GM23338 (cell line): ENCODE measurements at regions not wholly inside any gene's neighbourhood (a gene's known extent, or its start where the extent isn't known, plus 50 kb on each side); places are given as distances from the start of the nearest gene placed in this dataset.

Experiments
- ATAC-seq: fragments of 200-7000 bp; cut with Tn5 transposase; 3 replicates; pipeline ENCODE4 v1.9.1; 2020
- DNase-seq: peaks from one replicate; pipeline ENCODE4 v3.0.0-alpha.2; 2015; ENCODE audit warnings: low spot score
- H2AFZ ChIP-seq: fragments of 200-600 bp; sonication (generic); 2 replicates; pipeline ENCODE4 v1.8.0; 2016; ENCODE audit warnings: antibody characterized with exemption, mild to moderate bottlenecking, moderate library complexity
- H3F3A ChIP-seq: fragments of 200-600 bp; sonication (generic); replicated peaks from 2 replicates; pipeline ENCODE4 v1.8.0; 2017; ENCODE audit warnings: antibody characterized with exemption, mixed run types, low read depth
- H3K27ac ChIP-seq: fragments of 200-600 bp; sonication (generic); 2 replicates; pipeline ENCODE4 v1.6.1; 2016; ENCODE audit warnings: low read depth
- H3K27me3 ChIP-seq: fragments of 200-600 bp; sonication (generic); 2 replicates; pipeline ENCODE4 v1.8.0; 2016; ENCODE audit warnings: mild to moderate bottlenecking, mixed run types, moderate library complexity; ENCODE audit not compliant: insufficient read depth
- H3K36me3 ChIP-seq: fragments of 200-600 bp; sonication (generic); 2 replicates; pipeline ENCODE4 v1.8.0; 2016; ENCODE audit warnings: mild to moderate bottlenecking; ENCODE audit not compliant: insufficient read depth
- H3K4me1 ChIP-seq: fragments of 200-600 bp; sonication (generic); 2 replicates; pipeline ENCODE4 v1.8.0; 2016; ENCODE audit warnings: mild to moderate bottlenecking, moderate library complexity; ENCODE audit not compliant: insufficient read depth
- H3K4me2 ChIP-seq: fragments of 200-600 bp; sonication (generic); 2 replicates; pipeline ENCODE4 v1.7.1; 2017; ENCODE audit warnings: mixed run types
- H3K4me3 ChIP-seq: fragments of 200-600 bp; sonication (generic); 2 replicates; pipeline ENCODE4 v1.6.1; 2016; ENCODE audit warnings: mixed run types
- H3K79me2 ChIP-seq: fragments of 200-600 bp; sonication (generic); replicated peaks from 2 replicates; pipeline ENCODE4 v1.8.0; 2017; ENCODE audit warnings: mild to moderate bottlenecking; ENCODE audit not compliant: insufficient read depth
- H3K9me2 ChIP-seq: fragments of 200-600 bp; sonication (generic); 2 replicates; pipeline ENCODE4 v1.8.0; 2017; ENCODE audit not compliant: insufficient read depth
- H4K20me1 ChIP-seq: fragments of 200-600 bp; sonication (generic); replicated peaks from 2 replicates; pipeline ENCODE4 v1.8.0; 2017; ENCODE audit warnings: mild to moderate bottlenecking; ENCODE audit not compliant: insufficient read depth
- H3K27ac Mint-ChIP-seq: 2 replicates; pipeline ENCODE4 v1.8.0; 2020; ENCODE audit warnings: inconsistent platforms, mild to moderate bottlenecking, moderate library complexity, mixed read lengths
- H3K27me3 Mint-ChIP-seq: 3 replicates; pipeline ENCODE4 v1.8.0; 2022; ENCODE audit warnings: low read depth, mild to moderate bottlenecking, moderate library complexity, mixed read lengths, inconsistent platforms; ENCODE audit not compliant: insufficient read depth, poor library complexity
- H3K36me3 Mint-ChIP-seq: 3 replicates; pipeline ENCODE4 v1.8.0; 2021; ENCODE audit warnings: low read depth, mild to moderate bottlenecking, inconsistent platforms, moderate library complexity, mixed read lengths
- H3K4me1 Mint-ChIP-seq: 3 replicates; pipeline ENCODE4 v1.8.0; 2020; ENCODE audit warnings: mild to moderate bottlenecking, inconsistent platforms, mixed read lengths
- H3K4me3 Mint-ChIP-seq: 3 replicates; pipeline ENCODE4 v1.8.0; 2021; ENCODE audit warnings: moderate library complexity, mild to moderate bottlenecking, inconsistent platforms, mixed read lengths
- H3K9me3 Mint-ChIP-seq: 3 replicates; pipeline ENCODE4 v1.8.0; 2020; ENCODE audit warnings: moderate library complexity, mild to moderate bottlenecking, inconsistent platforms, mixed read lengths
- CREB1 ChIP-seq: fragments of 250-450 bp; sonication (Bioruptor Pico); IDR thresholded peaks from 2 replicates; pipeline ENCODE4 v1.5.0; 2020; ENCODE audit warnings: low read depth, mild to moderate bottlenecking, moderate library complexity
- CTCF ChIP-seq, 2 experiments: fragments of 200-600 bp in 1 of 2; sonication (generic) in 1 of 2; conservative IDR thresholded peaks; 2 replicates each; pipeline versions ENCODE4 v1.5.1 to v1.6.1; 2016 to 2017; ENCODE audit warnings: antibody characterized with exemption in 2 of 2, low read depth in 2 of 2, mild to moderate bottlenecking in 2 of 2, moderate library complexity in 1 of 2
- ETS1 ChIP-seq: IDR thresholded peaks from 2 replicates; pipeline ENCODE4 v1.6.1; 2016; ENCODE audit warnings: antibody characterized with exemption
- EZH2 ChIP-seq: fragments of 200-600 bp; sonication (generic); IDR thresholded peaks from one replicate; pipeline ENCODE4 v1.8.0; 2017; ENCODE audit warnings: antibody characterized with exemption, mild to moderate bottlenecking, low read depth; ENCODE audit not compliant: unreplicated experiment
- EZH2phosphoT487 ChIP-seq: fragments of 200-600 bp; sonication (generic); IDR thresholded peaks from one replicate; pipeline ENCODE4 v1.8.1; 2018; ENCODE audit warnings: antibody characterized with exemption; ENCODE audit not compliant: unreplicated experiment
- JUNB ChIP-seq: IDR thresholded peaks from one replicate; pipeline ENCODE4 v1.6.1; 2016; ENCODE audit warnings: antibody characterized with exemption; ENCODE audit not compliant: unreplicated experiment
- NANOG ChIP-seq: IDR thresholded peaks from 2 replicates; pipeline ENCODE4 v1.6.1; 2016; ENCODE audit warnings: antibody characterized with exemption, borderline replicate concordance
- POLR2AphosphoS5 ChIP-seq: IDR thresholded peaks from 2 replicates; pipeline ENCODE4 v1.6.1; 2016; ENCODE audit warnings: antibody characterized with exemption, low read depth
- REST ChIP-seq: IDR thresholded peaks from one replicate; pipeline ENCODE4 v1.6.1; 2018; ENCODE audit warnings: antibody characterized with exemption; ENCODE audit not compliant: unreplicated experiment
- STAT1 ChIP-seq: IDR thresholded peaks from one replicate; pipeline ENCODE4 v1.6.1; 2016; ENCODE audit warnings: antibody characterized with exemption; ENCODE audit not compliant: unreplicated experiment
- ZNF114 ChIP-seq: fragments of 250-450 bp; sonication (Bioruptor Pico); IDR thresholded peaks from 2 replicates; pipeline ENCODE4 v1.5.0; 2020; ENCODE audit warnings: mild to moderate bottlenecking, moderate library complexity
- ZNF331 ChIP-seq: fragments of 250-450 bp; sonication (Bioruptor Pico); IDR thresholded peaks from 2 replicates; pipeline ENCODE4 v1.5.0; 2020; ENCODE audit warnings: low read depth, mild to moderate bottlenecking, moderate library complexity
- ZNF462 ChIP-seq: fragments of 250-450 bp; sonication (Bioruptor Pico); IDR thresholded peaks from 2 replicates; pipeline ENCODE4 v1.5.0; 2020; ENCODE audit warnings: mild to moderate bottlenecking, moderate library complexity

GRCh38 chr7:17015598-17016031, 133.8 kb upstream of the AGR3 start:
- Histone ChIP-seq H4K20me1 (no peaks in the 10 kb centered on the region), H3K27me3 (no peaks in the 10 kb centered on the region), H3F3A (no peaks in the 10 kb centered on the region), H2AFZ (no peak overlapping the region), H3K27ac (no peak overlapping the region), H3K79me2 (no peaks in the 10 kb centered on the region), H3K4me2 (no peak overlapping the region), H3K4me1 (no peaks in the 10 kb centered on the region), H3K36me3 (no peaks in the 10 kb centered on the region), H3K9me2 (peaks cover 5% of the 10 kb centered on the region; the same call in 1 of the 2 replicates), H3K4me3 (no peak overlapping the region)
- DNase-seq (no peak), ATAC-seq (no peak)
- H3K27ac Mint-ChIP-seq: no peak overlapping the region
- TF ChIP-seq NANOG (no peak), CREB1 (no peak), CTCF (conservative IDR thresholded peaks at IDR 0.05; ENCODE audit: low read depth in 2 of 2) (no peak), ZNF462 (no peak), EZH2 (no peak), ETS1 (no peak), EZH2phosphoT487 (no peak), ZNF114 (CRISPR knock-in tag) (no peak), REST (no peak), POLR2AphosphoS5 (no peak), JUNB (no peak), STAT1 (no peak), ZNF331 (no peak)
- H3K9me3 Mint-ChIP-seq: no peaks in the 10 kb centered on the region
- no peak overlapping the region for H3K4me3 Mint-ChIP-seq
- no peaks in the 10 kb centered on the region for H3K36me3 Mint-ChIP-seq
- H3K4me1 Mint-ChIP-seq: no peaks in the 10 kb centered on the region
- H3K27me3 Mint-ChIP-seq: no peaks in the 10 kb centered on the region
